ENCODE measurements at regions not wholly inside any gene's neighbourhood (a gene's known extent, or its start where the extent isn't known, plus 50 kb on each side); places are given as distances from the start of the nearest gene placed in this dataset.

DNA sequence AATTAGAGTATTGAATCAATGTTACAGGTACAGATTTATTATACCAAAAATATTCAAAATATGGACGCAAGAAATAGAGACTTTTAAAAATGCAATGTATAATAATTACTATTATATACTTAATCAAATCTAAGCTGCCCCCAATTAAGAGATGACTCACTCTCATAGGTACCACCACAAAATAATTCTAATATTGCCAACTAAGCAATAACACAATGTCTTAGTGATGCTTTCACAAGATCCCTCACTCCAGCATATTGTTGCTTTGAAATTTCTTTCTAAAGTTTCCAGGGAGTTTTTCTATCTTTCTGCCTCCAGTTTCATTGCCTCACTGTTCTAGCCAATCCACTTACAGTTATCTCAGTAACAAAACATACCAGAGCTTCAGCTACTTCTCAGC, 270.0 kb upstream of the PABPC4L start:
- Histone ChIP-seq H3K9me3 (ENCODE audit: control insufficient read depth in 1 of 2, insufficient read depth in 1 of 2, low read depth in 1 of 2, low read length in 2 of 2) (no peaks in the 10 kb centered on the region), H3K27me3 (ENCODE audit: insufficient read depth, low read length) (no peaks in the 10 kb centered on the region), H3K4me1 (ENCODE audit: control insufficient read depth in 1 of 2, insufficient read depth in 2 of 2, low read length in 2 of 2) (no peaks in the 10 kb centered on the region), H3K9me2 (ENCODE audit: insufficient read depth) (no peaks in the 10 kb centered on the region; the same call in 1 of the 2 replicates), H4K20me1 (ENCODE audit: insufficient read depth) (no peaks in the 10 kb centered on the region), H3K27ac (ENCODE audit: low read depth, low read length) (no peak overlapping the region), H3K4me3 (replicated peaks in 1 of 2; ENCODE audit: low read depth in 1 of 2, low read length in 2 of 2) (no peak overlapping the region), H3K9ac (ENCODE audit: low read length) (no peak overlapping the region), H3K4me2 (ENCODE audit: low read length) (no peak overlapping the region), H3K36me3 (ENCODE audit: control insufficient read depth in 1 of 2, insufficient read depth in 2 of 2, low read length in 2 of 2) (no peaks in the 10 kb centered on the region), H3K79me2 (ENCODE audit: insufficient read depth, low read length) (no peaks in the 10 kb centered on the region), H2AFZ (ENCODE audit: low read depth, low read length, poor library complexity, severe bottlenecking) (no peak overlapping the region)
- TF ChIP-seq SIN3A (IDR thresholded peaks at IDR 0.05; ENCODE audit: low read depth) (no peak), ZNF274 (IDR thresholded peaks at IDR 0.05; ENCODE audit: low read depth, low read length) (no peak), SRF (IDR thresholded peaks at IDR 0.05; ENCODE audit: low read depth) (no peak), EGR1 (IDR thresholded peaks at IDR 0.05; ENCODE audit: low read depth) (no peak), RAD21 (IDR thresholded peaks at IDR 0.05; ENCODE audit: low read depth) (no peak), ELF1 (IDR thresholded peaks at IDR 0.05; ENCODE audit: borderline replicate concordance, low read depth) (no peak), YY1 (IDR thresholded peaks at IDR 0.05; ENCODE audit: extremely low read depth, insufficient replicate concordance, low read depth, low read length) (no peak), FOSL1 (IDR thresholded peaks at IDR 0.05; ENCODE audit: low read depth) (no peak), ZFX (IDR thresholded peaks at IDR 0.05) (no peak), SP1 (IDR thresholded peaks at IDR 0.05; ENCODE audit: low read depth) (no peak)
- TF ChIP-seq, protein P1, sequence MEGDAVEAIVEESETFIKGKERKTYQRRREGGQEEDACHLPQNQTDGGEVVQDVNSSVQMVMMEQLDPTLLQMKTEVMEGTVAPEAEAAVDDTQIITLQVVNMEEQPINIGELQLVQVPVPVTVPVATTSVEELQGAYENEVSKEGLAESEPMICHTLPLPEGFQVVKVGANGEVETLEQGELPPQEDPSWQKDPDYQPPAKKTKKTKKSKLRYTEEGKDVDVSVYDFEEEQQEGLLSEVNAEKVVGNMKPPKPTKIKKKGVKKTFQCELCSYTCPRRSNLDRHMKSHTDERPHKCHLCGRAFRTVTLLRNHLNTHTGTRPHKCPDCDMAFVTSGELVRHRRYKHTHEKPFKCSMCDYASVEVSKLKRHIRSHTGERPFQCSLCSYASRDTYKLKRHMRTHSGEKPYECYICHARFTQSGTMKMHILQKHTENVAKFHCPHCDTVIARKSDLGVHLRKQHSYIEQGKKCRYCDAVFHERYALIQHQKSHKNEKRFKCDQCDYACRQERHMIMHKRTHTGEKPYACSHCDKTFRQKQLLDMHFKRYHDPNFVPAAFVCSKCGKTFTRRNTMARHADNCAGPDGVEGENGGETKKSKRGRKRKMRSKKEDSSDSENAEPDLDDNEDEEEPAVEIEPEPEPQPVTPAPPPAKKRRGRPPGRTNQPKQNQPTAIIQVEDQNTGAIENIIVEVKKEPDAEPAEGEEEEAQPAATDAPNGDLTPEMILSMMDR (IDR thresholded peaks at IDR 0.05 in 2 of 3, conservative IDR thresholded peaks at IDR 0.05 in 1 of 3; ENCODE audit: borderline replicate concordance in 1 of 3, insufficient read depth in 1 of 3, low read depth in 2 of 3, low read length in 2 of 3): no peak
- TF ChIP-seq, protein P2, sequence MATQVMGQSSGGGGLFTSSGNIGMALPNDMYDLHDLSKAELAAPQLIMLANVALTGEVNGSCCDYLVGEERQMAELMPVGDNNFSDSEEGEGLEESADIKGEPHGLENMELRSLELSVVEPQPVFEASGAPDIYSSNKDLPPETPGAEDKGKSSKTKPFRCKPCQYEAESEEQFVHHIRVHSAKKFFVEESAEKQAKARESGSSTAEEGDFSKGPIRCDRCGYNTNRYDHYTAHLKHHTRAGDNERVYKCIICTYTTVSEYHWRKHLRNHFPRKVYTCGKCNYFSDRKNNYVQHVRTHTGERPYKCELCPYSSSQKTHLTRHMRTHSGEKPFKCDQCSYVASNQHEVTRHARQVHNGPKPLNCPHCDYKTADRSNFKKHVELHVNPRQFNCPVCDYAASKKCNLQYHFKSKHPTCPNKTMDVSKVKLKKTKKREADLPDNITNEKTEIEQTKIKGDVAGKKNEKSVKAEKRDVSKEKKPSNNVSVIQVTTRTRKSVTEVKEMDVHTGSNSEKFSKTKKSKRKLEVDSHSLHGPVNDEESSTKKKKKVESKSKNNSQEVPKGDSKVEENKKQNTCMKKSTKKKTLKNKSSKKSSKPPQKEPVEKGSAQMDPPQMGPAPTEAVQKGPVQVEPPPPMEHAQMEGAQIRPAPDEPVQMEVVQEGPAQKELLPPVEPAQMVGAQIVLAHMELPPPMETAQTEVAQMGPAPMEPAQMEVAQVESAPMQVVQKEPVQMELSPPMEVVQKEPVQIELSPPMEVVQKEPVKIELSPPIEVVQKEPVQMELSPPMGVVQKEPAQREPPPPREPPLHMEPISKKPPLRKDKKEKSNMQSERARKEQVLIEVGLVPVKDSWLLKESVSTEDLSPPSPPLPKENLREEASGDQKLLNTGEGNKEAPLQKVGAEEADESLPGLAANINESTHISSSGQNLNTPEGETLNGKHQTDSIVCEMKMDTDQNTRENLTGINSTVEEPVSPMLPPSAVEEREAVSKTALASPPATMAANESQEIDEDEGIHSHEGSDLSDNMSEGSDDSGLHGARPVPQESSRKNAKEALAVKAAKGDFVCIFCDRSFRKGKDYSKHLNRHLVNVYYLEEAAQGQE (IDR thresholded peaks at IDR 0.05; ENCODE audit: low read depth): no peak
- TF ChIP-seq, protein P3, sequence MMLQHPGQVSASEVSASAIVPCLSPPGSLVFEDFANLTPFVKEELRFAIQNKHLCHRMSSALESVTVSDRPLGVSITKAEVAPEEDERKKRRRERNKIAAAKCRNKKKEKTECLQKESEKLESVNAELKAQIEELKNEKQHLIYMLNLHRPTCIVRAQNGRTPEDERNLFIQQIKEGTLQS (IDR thresholded peaks at IDR 0.05): no peak
- intact Hi-C loops (cut with micrococcal nuclease): no loop called here
- ATAC-seq: no peak
- no peak for DNase-seq (ENCODE audit: low read depth, low spot score)
- no TSS peak for BruUV-seq (replicated peaks)
- ChIA-PET CTCF (no interaction called here), POLR2A (no interaction called here), RAD21 (ENCODE audit: low non-redundant PET in 1 of 2, low total read pairs in 2 of 2, uncharacterized antibody in 2 of 2, unreplicated experiment in 2 of 2) (no interaction called here)

Data from HCT116 (cell line).